ENCODE measurements at regions not wholly inside any gene's neighbourhood (a gene's known extent, or its start where the extent isn't known, plus 50 kb on each side); places are given as distances from the start of the nearest gene placed in this dataset.

DNA sequence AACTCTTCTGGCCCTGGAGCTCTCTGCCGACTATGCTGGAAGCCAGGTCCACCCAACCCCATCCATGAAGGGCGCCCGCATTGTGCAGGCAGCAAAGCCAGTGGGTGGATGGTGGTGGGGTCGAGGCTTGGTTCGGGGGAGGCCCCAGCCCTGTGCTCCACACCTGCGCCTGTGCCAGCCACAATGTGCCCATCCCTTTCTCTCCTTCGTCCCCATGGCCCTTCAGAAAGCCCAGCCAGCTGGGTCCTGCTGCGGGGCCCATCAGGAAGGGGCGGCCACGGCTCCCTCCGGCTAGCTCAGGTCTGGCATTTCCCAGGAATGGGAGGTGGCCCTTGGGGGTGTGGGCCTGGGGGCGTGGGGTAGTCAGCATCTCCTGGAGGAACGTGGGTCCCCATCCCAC lies 91.6 kb downstream of the HMX1 start:
- DNase-seq (ENCODE audit: low read depth) = no peak
- TF ChIP-seq, protein P1, sequence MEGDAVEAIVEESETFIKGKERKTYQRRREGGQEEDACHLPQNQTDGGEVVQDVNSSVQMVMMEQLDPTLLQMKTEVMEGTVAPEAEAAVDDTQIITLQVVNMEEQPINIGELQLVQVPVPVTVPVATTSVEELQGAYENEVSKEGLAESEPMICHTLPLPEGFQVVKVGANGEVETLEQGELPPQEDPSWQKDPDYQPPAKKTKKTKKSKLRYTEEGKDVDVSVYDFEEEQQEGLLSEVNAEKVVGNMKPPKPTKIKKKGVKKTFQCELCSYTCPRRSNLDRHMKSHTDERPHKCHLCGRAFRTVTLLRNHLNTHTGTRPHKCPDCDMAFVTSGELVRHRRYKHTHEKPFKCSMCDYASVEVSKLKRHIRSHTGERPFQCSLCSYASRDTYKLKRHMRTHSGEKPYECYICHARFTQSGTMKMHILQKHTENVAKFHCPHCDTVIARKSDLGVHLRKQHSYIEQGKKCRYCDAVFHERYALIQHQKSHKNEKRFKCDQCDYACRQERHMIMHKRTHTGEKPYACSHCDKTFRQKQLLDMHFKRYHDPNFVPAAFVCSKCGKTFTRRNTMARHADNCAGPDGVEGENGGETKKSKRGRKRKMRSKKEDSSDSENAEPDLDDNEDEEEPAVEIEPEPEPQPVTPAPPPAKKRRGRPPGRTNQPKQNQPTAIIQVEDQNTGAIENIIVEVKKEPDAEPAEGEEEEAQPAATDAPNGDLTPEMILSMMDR (conservative IDR thresholded peaks at IDR 0.05; ENCODE audit: low read depth, low read length) = no peak

DNA sequence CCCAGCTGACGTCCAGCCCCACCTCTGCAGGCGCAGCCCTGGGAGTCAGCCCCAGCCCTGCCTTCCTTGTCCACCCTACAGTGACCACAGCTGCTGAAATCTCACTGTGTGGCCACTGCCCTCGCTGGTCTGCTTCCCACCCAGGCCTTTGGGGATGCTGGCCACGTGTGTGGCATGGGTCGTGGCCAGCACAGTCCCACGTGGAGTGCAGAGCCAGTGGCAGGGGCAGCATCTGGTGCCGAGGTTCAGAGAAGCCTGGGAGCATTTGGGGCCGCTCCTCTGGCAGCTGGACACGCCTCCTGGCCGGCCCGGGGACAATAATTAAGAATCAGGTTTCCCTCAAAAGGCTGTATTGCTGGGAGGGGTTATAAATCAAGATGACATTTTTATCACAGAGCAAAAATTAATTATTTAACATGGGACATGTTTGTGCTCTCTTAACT lies 92.1 kb downstream of the HMX1 start:
- TF ChIP-seq, protein P1 (conservative IDR thresholded peaks at IDR 0.05; ENCODE audit: low read depth, low read length) = no peak
- no peak overlapping the region for H3K4me3 ChIP-seq (ENCODE audit: low read length)
- no peak for DNase-seq (ENCODE audit: low read depth)

More for the DNA sequence above, 91.6 kb downstream of the HMX1 start:
- no peak overlapping the region for H3K4me3 ChIP-seq (ENCODE audit: low read length)

DNA sequence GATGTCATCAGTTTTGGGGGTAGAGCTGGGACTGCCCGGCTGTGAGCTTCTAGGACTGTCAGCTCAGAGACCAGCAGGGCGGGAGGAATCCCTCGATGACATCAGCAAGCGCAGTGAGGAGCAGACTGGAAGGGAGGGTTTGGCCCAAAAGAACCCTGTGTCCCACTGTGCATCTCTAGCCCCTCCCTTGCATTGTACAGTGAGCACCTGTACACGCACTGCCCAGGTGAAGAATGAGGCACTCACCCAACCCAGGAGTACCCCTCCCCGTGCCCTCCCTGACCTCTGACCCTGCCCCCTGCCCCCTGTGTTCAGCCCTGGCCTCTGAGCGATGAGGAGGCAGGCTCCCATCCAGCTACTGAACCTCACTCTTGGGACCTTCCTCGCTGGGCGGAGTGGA lies 92.9 kb downstream of the HMX1 start:
- TF ChIP-seq, protein P1 (conservative IDR thresholded peaks at IDR 0.05; ENCODE audit: low read depth, low read length) = no peak
- DNase-seq (ENCODE audit: low read depth) = no peak
- no peak overlapping the region for H3K4me3 ChIP-seq (ENCODE audit: low read length)

DNA sequence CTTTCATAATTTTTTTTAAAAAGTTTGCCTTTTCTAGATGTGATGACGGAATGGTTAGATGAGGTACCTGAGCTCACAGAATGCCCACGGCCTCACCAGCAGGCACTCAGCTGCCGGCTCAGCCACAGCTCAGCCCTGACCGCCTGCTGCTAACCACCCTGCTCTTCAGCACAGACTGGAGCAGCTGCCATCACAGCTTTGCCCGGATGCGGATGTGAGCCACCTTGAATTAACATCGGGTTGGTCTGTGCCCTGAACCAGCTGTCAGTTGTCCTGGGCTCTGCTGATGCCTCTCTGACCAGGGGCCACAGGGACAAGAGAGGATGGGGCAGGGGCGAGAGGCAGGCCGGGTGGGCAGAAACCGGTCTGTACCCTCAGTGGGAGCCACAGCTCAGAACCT lies 93.3 kb downstream of the HMX1 start:
- DNase-seq (ENCODE audit: low read depth) = no peak
- H3K4me3 ChIP-seq (ENCODE audit: low read length) = no peak overlapping the region
- TF ChIP-seq, protein P1 (conservative IDR thresholded peaks at IDR 0.05; ENCODE audit: low read depth, low read length) = no peak

DNA sequence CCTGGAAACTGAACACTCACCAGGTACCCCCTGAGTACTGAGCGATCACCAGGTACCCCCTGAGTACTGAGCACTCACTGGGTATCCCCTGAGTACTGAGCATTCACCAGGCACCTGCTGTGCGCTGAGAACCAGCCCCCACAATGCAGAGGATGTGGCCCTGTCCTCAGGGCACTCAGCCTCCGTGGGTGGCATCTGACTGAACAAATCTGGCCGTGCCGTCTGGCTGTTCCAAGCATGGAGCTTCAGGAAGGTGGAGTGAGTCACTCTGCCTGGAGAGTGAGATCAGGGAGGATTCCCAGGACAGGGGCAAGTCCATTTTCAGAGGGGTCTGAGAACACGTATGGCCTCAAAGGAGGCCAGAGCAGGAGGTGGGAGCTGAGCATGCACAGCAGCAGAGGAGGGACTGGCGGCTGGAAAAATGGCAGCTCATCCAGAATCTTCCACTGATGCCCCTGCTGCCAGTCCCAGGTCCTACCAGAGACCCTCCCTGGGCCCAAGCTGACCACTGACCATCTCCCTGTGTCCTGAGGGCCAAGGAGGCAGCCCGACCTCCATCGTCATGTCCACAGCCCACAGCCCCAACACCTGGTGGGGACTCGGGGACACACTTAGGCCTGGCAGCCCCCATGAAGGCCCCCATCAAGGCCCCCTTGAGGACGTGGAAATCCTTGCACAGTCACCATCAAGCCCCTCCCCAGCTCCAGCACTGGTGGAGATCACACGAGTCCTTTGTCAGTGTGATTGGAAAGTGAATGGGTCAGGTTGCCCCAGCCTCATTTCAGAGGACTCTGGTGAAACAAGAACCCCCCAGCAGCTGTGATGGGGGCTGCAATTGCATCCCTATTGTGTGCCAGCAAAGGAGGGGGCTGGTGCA lies 94.1 kb downstream of the HMX1 start:
- TF ChIP-seq, protein P1 (conservative IDR thresholded peaks at IDR 0.05; ENCODE audit: low read depth, low read length) = no peak
- H3K4me3 ChIP-seq (ENCODE audit: low read length) = no peak overlapping the region
- DNase-seq (ENCODE audit: low read depth) = no peak

DNA sequence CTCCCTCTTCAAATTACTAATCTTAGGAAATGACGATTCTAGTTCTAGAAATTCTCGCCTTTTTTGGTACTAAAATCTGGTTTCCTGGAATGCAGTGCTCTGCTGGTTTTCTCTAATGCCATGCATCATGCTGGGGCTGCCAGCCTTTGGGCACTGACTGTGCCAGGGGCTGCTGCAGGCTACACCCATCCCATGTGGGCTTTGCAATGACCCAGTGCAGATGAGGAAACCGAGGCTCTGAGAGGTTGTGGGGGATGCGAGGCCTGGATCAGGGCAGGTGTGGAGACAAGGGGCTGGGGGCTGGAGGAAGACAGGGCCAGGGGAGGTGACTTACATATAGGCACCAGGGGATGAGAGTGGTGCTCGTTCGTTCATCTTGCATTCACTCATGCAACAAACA lies 95.3 kb downstream of the HMX1 start:
- no peak for DNase-seq (ENCODE audit: low read depth)
- TF ChIP-seq, protein P1 (conservative IDR thresholded peaks at IDR 0.05; ENCODE audit: low read depth, low read length) = no peak
- no peak overlapping the region for H3K4me3 ChIP-seq (ENCODE audit: low read length)

Measured in retinal pigment epithelial cell (primary cell).